ENCODE measurements at regions not wholly inside any gene's neighbourhood (a gene's known extent, or its start where the extent isn't known, plus 50 kb on each side); places are given as distances from the start of the nearest gene placed in this dataset.

DNA sequence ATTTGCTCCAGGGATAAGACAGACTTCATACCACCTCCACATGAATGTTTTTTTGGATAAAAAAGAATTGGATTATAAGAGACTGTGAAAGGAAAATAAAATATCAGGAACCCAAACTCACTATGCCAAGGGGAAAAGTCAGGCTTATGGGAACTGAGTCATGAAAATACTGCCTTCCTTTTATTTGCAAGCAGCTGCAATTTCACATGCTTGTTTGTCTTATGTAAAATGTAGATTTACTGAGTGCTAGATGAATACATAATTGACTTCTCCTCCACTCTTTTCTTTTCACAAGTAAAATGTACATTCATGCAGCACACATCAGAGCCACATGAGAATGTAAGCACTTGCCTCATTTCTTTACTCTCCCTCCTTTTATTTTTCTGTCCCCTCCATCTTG is 940.8 kb upstream of the MBL2 start:
- Histone ChIP-seq H3K4me1 (replicated peaks; ENCODE audit: insufficient read depth) (no peaks in the 10 kb centered on the region), H3K9me2 (ENCODE audit: insufficient read depth) (no peaks in the 10 kb centered on the region), H2AFZ (no peak overlapping the region), H3F3A (ENCODE audit: insufficient read depth, low read depth) (no peaks in the 10 kb centered on the region), H3K27me3 (ENCODE audit: insufficient read depth, low read depth) (no peaks in the 10 kb centered on the region), H4K20me1 (ENCODE audit: insufficient read depth) (no peaks in the 10 kb centered on the region), H3K79me2 (ENCODE audit: low read depth) (no peaks in the 10 kb centered on the region), H3K4me3 (no peak overlapping the region), H3K36me3 (ENCODE audit: low read depth) (no peaks in the 10 kb centered on the region), H3K4me2 (no peak overlapping the region), H3K9me3 (ENCODE audit: insufficient read depth, low read depth) (no peaks in the 10 kb centered on the region), H3K27ac (no peak overlapping the region)
- ChIA-PET CTCF (no interaction called here), POLR2A (ENCODE audit: unreplicated experiment) (no interaction called here)
- intact Hi-C loops (cut with micrococcal nuclease; ENCODE audit: unreplicated experiment) = no loop called here
- no TSS peak for BruUV-seq (replicated peaks)
- TF ChIP-seq, protein P1, sequence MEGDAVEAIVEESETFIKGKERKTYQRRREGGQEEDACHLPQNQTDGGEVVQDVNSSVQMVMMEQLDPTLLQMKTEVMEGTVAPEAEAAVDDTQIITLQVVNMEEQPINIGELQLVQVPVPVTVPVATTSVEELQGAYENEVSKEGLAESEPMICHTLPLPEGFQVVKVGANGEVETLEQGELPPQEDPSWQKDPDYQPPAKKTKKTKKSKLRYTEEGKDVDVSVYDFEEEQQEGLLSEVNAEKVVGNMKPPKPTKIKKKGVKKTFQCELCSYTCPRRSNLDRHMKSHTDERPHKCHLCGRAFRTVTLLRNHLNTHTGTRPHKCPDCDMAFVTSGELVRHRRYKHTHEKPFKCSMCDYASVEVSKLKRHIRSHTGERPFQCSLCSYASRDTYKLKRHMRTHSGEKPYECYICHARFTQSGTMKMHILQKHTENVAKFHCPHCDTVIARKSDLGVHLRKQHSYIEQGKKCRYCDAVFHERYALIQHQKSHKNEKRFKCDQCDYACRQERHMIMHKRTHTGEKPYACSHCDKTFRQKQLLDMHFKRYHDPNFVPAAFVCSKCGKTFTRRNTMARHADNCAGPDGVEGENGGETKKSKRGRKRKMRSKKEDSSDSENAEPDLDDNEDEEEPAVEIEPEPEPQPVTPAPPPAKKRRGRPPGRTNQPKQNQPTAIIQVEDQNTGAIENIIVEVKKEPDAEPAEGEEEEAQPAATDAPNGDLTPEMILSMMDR (conservative IDR thresholded peaks at IDR 0.05) = no peak
- no peak for TF ChIP-seq EZH2 (IDR thresholded peaks at IDR 0.05; ENCODE audit: low read depth)
- DNase-seq = no peak

DNA sequence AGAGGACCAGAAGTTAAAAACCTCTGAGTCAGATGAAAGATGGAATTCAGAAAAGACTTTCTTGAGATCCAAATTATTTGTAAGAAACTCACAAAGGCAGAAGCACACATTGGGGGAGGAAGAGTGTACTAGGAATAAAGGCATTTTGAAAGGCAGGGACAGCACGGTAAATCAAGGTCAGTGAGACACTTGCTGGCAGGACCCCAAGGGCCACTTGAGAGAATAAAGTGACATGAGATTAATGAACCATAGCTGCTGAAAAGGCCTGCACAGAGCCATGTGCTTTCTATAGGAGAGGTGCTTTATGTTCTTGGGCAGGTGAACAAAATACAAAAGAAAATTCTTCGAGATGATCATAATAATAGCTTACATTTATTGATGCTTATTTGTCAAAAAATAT is 929.9 kb upstream of the MBL2 start:
- Histone ChIP-seq H3K9me3 (ENCODE audit: insufficient read depth, low read depth) (no peaks in the 10 kb centered on the region), H3K4me3 (no peak overlapping the region), H3F3A (ENCODE audit: insufficient read depth, low read depth) (no peaks in the 10 kb centered on the region), H3K27ac (no peak overlapping the region), H2AFZ (no peak overlapping the region), H3K4me1 (replicated peaks; ENCODE audit: insufficient read depth) (no peaks in the 10 kb centered on the region), H3K36me3 (ENCODE audit: low read depth) (no peaks in the 10 kb centered on the region), H3K27me3 (ENCODE audit: insufficient read depth, low read depth) (no peaks in the 10 kb centered on the region), H3K79me2 (ENCODE audit: low read depth) (no peaks in the 10 kb centered on the region), H4K20me1 (ENCODE audit: insufficient read depth) (no peaks in the 10 kb centered on the region), H3K4me2 (no peak overlapping the region), H3K9me2 (ENCODE audit: insufficient read depth) (no peaks in the 10 kb centered on the region)
- no TSS peak for BruUV-seq (replicated peaks)
- POLR2A ChIA-PET (ENCODE audit: unreplicated experiment) = no interaction called here
- intact Hi-C loops (cut with micrococcal nuclease; ENCODE audit: unreplicated experiment) = no loop called here
- TF ChIP-seq EZH2 (IDR thresholded peaks at IDR 0.05; ENCODE audit: low read depth) = no peak
- TF ChIP-seq, protein P1 (conservative IDR thresholded peaks at IDR 0.05) = no peak
- CTCF ChIA-PET = no interaction called here
- no peak for DNase-seq

DNA sequence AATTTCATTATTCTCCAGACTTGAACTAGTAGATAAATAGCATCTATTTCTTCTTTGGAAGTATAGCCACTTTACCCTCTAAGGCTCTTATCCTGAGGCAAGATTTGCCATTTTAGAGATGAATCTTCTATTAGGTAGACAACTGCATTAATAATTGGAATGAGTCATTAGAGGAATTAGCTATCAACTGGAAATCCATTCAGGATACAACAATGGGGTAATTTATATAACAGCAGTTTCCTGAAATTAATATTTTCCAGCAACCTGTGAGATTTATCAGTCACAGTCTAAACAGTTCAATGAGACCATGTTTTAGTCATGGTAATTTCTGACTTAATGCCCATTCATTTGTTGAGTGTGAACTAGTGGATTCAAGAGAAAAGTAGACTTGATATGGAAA is 928.6 kb upstream of the MBL2 start:
- ChIA-PET POLR2A (ENCODE audit: unreplicated experiment) (no interaction called here), CTCF (no interaction called here)
- no peaks in the 10 kb centered on the region for H3K27me3 ChIP-seq (ENCODE audit: insufficient read depth, low read depth)
- H3K79me2 ChIP-seq (ENCODE audit: low read depth) = no peaks in the 10 kb centered on the region
- H3K36me3 ChIP-seq (ENCODE audit: low read depth) = no peaks in the 10 kb centered on the region
- TF ChIP-seq, protein P1 (conservative IDR thresholded peaks at IDR 0.05) = no peak
- no peak for TF ChIP-seq EZH2 (IDR thresholded peaks at IDR 0.05; ENCODE audit: low read depth)
- no peaks in the 10 kb centered on the region for H3K9me3 ChIP-seq (ENCODE audit: insufficient read depth, low read depth)
- no peaks in the 10 kb centered on the region for H3F3A ChIP-seq (ENCODE audit: insufficient read depth, low read depth)
- H3K9me2 ChIP-seq (ENCODE audit: insufficient read depth) = no peaks in the 10 kb centered on the region
- no peak overlapping the region for H3K4me2 ChIP-seq
- no peak overlapping the region for H3K27ac ChIP-seq
- intact Hi-C loops (cut with micrococcal nuclease; ENCODE audit: unreplicated experiment) = no loop called here
- H2AFZ ChIP-seq = no peak overlapping the region
- BruUV-seq (replicated peaks) = no TSS peak
- H3K4me1 ChIP-seq (replicated peaks; ENCODE audit: insufficient read depth) = no peaks in the 10 kb centered on the region
- no peak for DNase-seq
- no peak overlapping the region for H3K4me3 ChIP-seq
- H4K20me1 ChIP-seq (ENCODE audit: insufficient read depth) = no peaks in the 10 kb centered on the region
